Kidney epithelial cell (primary cell): ENCODE measurements at regions not wholly inside any gene's neighbourhood (a gene's known extent, or its start where the extent isn't known, plus 50 kb on each side); places are given as distances from the start of the nearest gene placed in this dataset.

ENCODE experiments used
- DNase-seq: peaks from one replicate; pipeline ENCODE4 v3.0.0-alpha.2; 2010; ENCODE audit warnings: low read depth
- H3K27me3 ChIP-seq: 2 replicates; pipeline ENCODE4 v1.6.0; 2011; ENCODE audit warnings: low read length; ENCODE audit not compliant: control insufficient read depth, insufficient read depth
- H3K36me3 ChIP-seq: 2 replicates; pipeline ENCODE4 v1.5.1; 2011; ENCODE audit warnings: low read length; ENCODE audit not compliant: control insufficient read depth, insufficient read depth
- H3K4me3 ChIP-seq: 2 replicates; pipeline ENCODE4 v1.5.1; 2011; ENCODE audit warnings: low read depth, mild to moderate bottlenecking, control low read depth, low read length
- CTCF ChIP-seq: IDR thresholded peaks from 2 replicates; pipeline ENCODE4 v1.5.1; 2011; ENCODE audit warnings: mild to moderate bottlenecking, moderate library complexity, low read length, control low read depth, inconsistent platforms; ENCODE audit not compliant: insufficient read depth, poor library complexity, severe bottlenecking

- Histone ChIP-seq H3K27me3 (no peaks in the 10 kb centered on the region), H3K4me3 (no peak overlapping the region), H3K36me3 (no peaks in the 10 kb centered on the region)
- DNase-seq, result no peak
- TF ChIP-seq CTCF, result no peak
Observed at GRCh38 chr11:110000850-110001249, 92.3 kb upstream of the ZC3H12C start.

DNA sequence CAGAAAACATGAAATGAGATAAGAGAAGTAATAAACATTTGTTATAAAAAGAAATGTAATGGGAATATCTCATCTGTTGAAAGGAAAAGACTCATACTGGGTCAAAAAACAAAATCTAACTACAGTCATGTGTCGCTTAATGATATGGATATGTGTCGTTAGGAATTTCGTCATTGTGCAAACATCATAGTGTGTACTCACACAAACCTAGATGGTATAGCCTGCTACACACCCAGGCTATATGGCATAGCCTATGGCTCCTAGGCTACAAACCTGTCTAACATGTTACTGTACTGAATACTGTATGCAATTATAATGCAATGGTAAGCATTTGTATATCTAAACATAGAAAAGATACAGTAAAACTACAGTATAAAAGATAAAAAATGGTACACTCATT is 89.8 kb upstream of the ZC3H12C start:
- H3K36me3 ChIP-seq, result no peaks in the 10 kb centered on the region
- H3K4me3 ChIP-seq, result no peak overlapping the region
- DNase-seq, result no peak
- TF ChIP-seq CTCF, result no peak
- H3K27me3 ChIP-seq, result no peaks in the 10 kb centered on the region

DNA sequence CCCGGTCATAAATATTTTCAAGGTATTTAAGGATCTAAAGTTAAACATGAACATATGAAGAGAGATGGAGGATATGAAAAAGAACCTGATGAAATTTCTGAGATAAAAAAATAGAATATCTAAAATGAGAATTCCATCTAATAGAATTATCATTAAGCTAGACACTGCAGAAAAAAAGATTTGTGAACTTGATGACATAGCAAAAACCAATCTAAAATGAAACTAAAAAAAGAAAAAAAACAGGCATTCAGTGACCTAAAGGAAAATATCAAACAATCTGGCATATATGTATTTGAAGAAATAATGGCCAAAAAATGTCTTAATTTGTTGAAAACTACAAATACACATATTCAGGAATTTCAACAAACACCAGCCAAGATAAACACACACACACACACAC is 81.6 kb upstream of the ZC3H12C start:
- no peaks in the 10 kb centered on the region for H3K27me3 ChIP-seq
- TF ChIP-seq CTCF, result no peak
- no peak overlapping the region for H3K4me3 ChIP-seq
- no peak for DNase-seq
- H3K36me3 ChIP-seq, result no peaks in the 10 kb centered on the region

DNA sequence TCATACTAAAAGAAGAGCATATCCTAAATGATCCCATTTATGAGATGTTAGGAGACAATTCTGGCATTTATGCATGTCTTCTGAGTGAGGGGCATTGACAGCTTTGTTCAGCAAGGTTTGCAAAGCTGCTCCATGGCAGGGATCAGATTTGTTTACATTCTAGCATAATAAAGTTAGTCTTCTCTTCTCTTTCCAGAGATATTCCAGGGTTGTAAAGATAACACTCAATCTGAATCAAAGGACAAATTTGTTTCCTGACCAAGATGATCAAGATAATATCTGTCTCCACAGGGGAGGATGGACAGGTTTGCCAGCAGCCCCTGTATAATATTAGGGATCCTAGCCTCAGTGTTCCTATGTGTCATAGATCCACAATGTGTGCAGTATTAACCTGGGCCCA is 77.5 kb upstream of the ZC3H12C start:
- Histone ChIP-seq H3K27me3 (no peaks in the 10 kb centered on the region), H3K4me3 (no peak overlapping the region), H3K36me3 (no peaks in the 10 kb centered on the region)
- TF ChIP-seq CTCF, result no peak
- DNase-seq, result no peak

DNA sequence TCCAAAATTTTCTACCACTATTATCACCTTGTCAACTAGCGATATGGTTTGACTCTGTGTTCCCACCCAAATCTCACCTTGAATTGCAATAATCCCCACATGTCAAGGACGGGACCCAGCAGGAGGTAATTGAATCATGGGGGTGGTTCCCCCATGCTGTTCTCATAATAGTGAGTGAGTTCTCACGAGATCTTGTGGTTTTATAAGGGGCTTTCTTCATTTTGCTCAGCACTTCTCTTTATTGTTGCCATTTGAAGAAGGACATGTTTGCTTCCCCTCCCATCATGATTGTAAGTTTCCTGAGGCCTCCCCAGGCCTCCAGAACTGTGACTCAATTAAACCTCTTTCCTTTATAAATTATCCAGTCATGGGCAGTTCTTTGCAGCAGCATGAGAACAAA is 73.5 kb upstream of the ZC3H12C start:
- Histone ChIP-seq H3K4me3 (no peak overlapping the region), H3K27me3 (no peaks in the 10 kb centered on the region), H3K36me3 (no peaks in the 10 kb centered on the region)
- no peak for TF ChIP-seq CTCF
- no peak for DNase-seq

GRCh38 chr11:110022548-110022947 is 70.6 kb upstream of the ZC3H12C start:
- no peak for TF ChIP-seq CTCF
- no peak for DNase-seq
- H3K4me3 ChIP-seq, result no peak overlapping the region

More at GRCh38 chr11:110022548-110022947, 70.6 kb upstream of the ZC3H12C start:
- Histone ChIP-seq H3K36me3 (no peaks in the 10 kb centered on the region), H3K27me3 (no peaks in the 10 kb centered on the region)
